ENCODE measurements at regions not wholly inside any gene's neighbourhood (a gene's known extent, or its start where the extent isn't known, plus 50 kb on each side); places are given as distances from the start of the nearest gene placed in this dataset.

DNA sequence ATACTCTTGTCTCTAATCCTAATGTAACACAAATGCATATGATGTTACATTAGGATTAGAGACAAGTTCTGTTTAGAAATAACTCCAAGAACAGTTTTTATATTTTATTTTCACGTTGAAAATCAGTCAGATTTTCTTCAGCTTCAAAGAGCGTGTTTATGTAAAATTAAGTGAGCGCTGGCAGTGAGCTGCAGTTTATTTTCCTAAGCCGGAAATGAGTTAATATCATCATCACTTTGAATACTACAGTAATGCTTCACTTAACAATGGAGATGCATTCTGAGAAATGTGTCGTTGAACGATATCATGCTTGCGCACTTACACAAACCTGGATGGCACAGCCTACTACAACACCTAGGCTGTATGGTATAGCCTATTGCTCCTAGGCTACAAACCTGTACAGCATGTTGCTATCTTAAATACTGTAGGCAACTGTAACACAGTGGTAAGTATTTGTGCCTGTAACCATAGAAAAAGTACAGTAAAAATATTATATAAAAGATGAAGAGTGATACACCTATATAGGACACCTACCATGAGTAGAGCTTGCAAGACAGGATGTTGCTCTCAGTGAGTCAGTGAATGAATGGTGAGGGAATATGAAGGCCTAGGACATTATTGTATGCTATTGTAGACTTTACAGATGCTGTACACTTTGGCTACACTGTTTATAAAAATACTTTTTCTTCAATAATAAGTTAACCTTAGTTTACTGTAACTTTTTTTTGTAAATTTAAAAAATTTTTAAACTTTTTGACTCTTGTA is 65.9 kb upstream of the C5orf46 start:
- WGBS (ENCODE audit: low lambda C conversion rate, missing lambda C conversion rate), result 93% methylated on average over 7 of the region's 7 CpGs
- no peaks in the 10 kb centered on the region for H4K20me1 ChIP-seq (ENCODE audit: insufficient read depth, poor library complexity, severe bottlenecking)
- no peak for DNase-seq (ENCODE audit: low spot score)
- H3K79me2 ChIP-seq, result no peaks in the 10 kb centered on the region
- no peak overlapping the region for H3K4me2 ChIP-seq
- TF ChIP-seq EZH2 (IDR thresholded peaks at IDR 0.05; ENCODE audit: borderline replicate concordance) (no peak), CTCF (IDR thresholded peaks at IDR 0.05; ENCODE audit: poor library complexity) (no peak), EZH2phosphoT487 (IDR thresholded peaks at IDR 0.05; ENCODE audit: low read depth, severe bottlenecking, unreplicated experiment) (no peak)
- H2AFZ ChIP-seq, result no peak overlapping the region
- H3K4me3 ChIP-seq, result no peak overlapping the region
- H3K4me1 ChIP-seq (ENCODE audit: insufficient read depth), result no peaks in the 10 kb centered on the region
- no peaks in the 10 kb centered on the region for H3K36me3 ChIP-seq (replicated peaks; ENCODE audit: insufficient read depth, low read depth)
- H3K27me3 ChIP-seq, result no peaks in the 10 kb centered on the region
- no peaks in the 10 kb centered on the region for H3K9me3 ChIP-seq (ENCODE audit: low read depth)
- no peaks in the 10 kb centered on the region for H3K9me2 ChIP-seq (replicated peaks; ENCODE audit: insufficient read depth)
- no peak overlapping the region for H3K27ac ChIP-seq

- no peaks in the 10 kb centered on the region for H3K79me2 ChIP-seq
- no peaks in the 10 kb centered on the region for H3K4me1 ChIP-seq (ENCODE audit: insufficient read depth)
- no peaks in the 10 kb centered on the region for H3K9me2 ChIP-seq (replicated peaks; ENCODE audit: insufficient read depth)
- H3K9me3 ChIP-seq (ENCODE audit: low read depth), result no peaks in the 10 kb centered on the region
- no peak overlapping the region for H3K27ac ChIP-seq
- H3K36me3 ChIP-seq (replicated peaks; ENCODE audit: insufficient read depth, low read depth), result no peaks in the 10 kb centered on the region
- no peaks in the 10 kb centered on the region for H4K20me1 ChIP-seq (ENCODE audit: insufficient read depth, poor library complexity, severe bottlenecking)
- H3K4me3 ChIP-seq, result no peak overlapping the region
- H3K27me3 ChIP-seq, result no peaks in the 10 kb centered on the region
- WGBS (ENCODE audit: low lambda C conversion rate, missing lambda C conversion rate), result 95% methylated on average over 2 of the region's 2 CpGs
- TF ChIP-seq EZH2phosphoT487 (IDR thresholded peaks at IDR 0.05; ENCODE audit: low read depth, severe bottlenecking, unreplicated experiment), result no peak
- H3K4me2 ChIP-seq, result no peak overlapping the region
- H2AFZ ChIP-seq, result no peak overlapping the region
- no peak for DNase-seq (ENCODE audit: low spot score)
These were observed 65.1 kb upstream of the C5orf46 start for GRCh38 chr5:147971472-147971871.

- Histone ChIP-seq H3K27me3 (no peaks in the 10 kb centered on the region), H3K27ac (no peak overlapping the region), H3K79me2 (no peaks in the 10 kb centered on the region), H3K4me2 (no peak overlapping the region), H3K36me3 (replicated peaks; ENCODE audit: insufficient read depth, low read depth) (no peaks in the 10 kb centered on the region), H4K20me1 (ENCODE audit: insufficient read depth, poor library complexity, severe bottlenecking) (no peaks in the 10 kb centered on the region), H3K4me1 (ENCODE audit: insufficient read depth) (no peaks in the 10 kb centered on the region), H3K9me2 (replicated peaks; ENCODE audit: insufficient read depth) (no peaks in the 10 kb centered on the region), H3K4me3 (no peak overlapping the region), H3K9me3 (ENCODE audit: low read depth) (no peaks in the 10 kb centered on the region), H2AFZ (no peak overlapping the region)
- DNase-seq (ENCODE audit: low spot score), result no peak
- TF ChIP-seq CTCF (IDR thresholded peaks at IDR 0.05; ENCODE audit: poor library complexity), result no peak
- no peak for TF ChIP-seq EZH2phosphoT487 (IDR thresholded peaks at IDR 0.05; ENCODE audit: low read depth, severe bottlenecking, unreplicated experiment)
- no peak for TF ChIP-seq EZH2 (IDR thresholded peaks at IDR 0.05; ENCODE audit: borderline replicate concordance)
- 96% methylated on average over 4 of the region's 4 CpGs for WGBS (ENCODE audit: low lambda C conversion rate, missing lambda C conversion rate)
These were observed 62.5 kb upstream of the C5orf46 start for GRCh38 chr5:147968855-147969254.

DNA sequence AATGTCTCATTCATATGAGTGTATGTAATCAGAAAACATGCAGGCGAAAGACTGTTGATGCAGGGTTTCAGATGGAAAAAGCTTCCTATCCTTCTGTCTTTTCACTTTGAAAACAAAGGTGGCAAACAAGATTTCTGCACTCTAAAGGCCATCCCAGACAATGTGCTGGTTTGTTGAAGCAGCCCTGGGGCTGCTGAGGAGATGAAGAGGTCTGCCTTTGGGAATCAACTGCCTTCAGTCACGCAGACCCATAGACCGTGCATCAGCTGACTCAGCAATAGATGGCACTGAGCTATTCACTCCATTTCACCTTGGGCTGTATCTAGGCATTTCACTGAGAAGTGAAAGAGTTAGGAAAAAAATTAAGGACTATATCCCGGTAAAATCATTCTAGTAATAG is 60.5 kb upstream of the C5orf46 start:
- Histone ChIP-seq H4K20me1 (ENCODE audit: insufficient read depth, poor library complexity, severe bottlenecking) (no peaks in the 10 kb centered on the region), H2AFZ (no peak overlapping the region), H3K27ac (no peak overlapping the region), H3K4me2 (no peak overlapping the region), H3K36me3 (replicated peaks; ENCODE audit: insufficient read depth, low read depth) (no peaks in the 10 kb centered on the region), H3K9me2 (replicated peaks; ENCODE audit: insufficient read depth) (no peaks in the 10 kb centered on the region), H3K27me3 (no peaks in the 10 kb centered on the region), H3K4me3 (no peak overlapping the region), H3K9me3 (ENCODE audit: low read depth) (no peaks in the 10 kb centered on the region), H3K79me2 (no peaks in the 10 kb centered on the region), H3K4me1 (ENCODE audit: insufficient read depth) (no peaks in the 10 kb centered on the region)
- no peak for DNase-seq (ENCODE audit: low spot score)
- 82% methylated on average over 4 of the region's 4 CpGs for WGBS (ENCODE audit: low lambda C conversion rate, missing lambda C conversion rate)
- TF ChIP-seq EZH2phosphoT487 (IDR thresholded peaks at IDR 0.05; ENCODE audit: low read depth, severe bottlenecking, unreplicated experiment) (no peak), CTCF (IDR thresholded peaks at IDR 0.05; ENCODE audit: poor library complexity) (no peak), EZH2 (IDR thresholded peaks at IDR 0.05; ENCODE audit: borderline replicate concordance) (no peak)

All from hepatocyte (in vitro differentiated cells).